Urinary bladder (tissue), 3 donors: ENCODE measurements at regions not wholly inside any gene's neighbourhood (a gene's known extent, or its start where the extent isn't known, plus 50 kb on each side); places are given as distances from the start of the nearest gene placed in this dataset.
"Not testable (repeated sequence)": the region's sequence is repeated elsewhere in the genome, so short reads cannot be mapped to it uniquely, and the experiment has no call there.

Source experiments
- DNase-seq: peaks from one replicate; pipeline ENCODE4 v3.0.0-alpha.2; 2015; ENCODE audit errors: extremely low spot score
- H3K27ac ChIP-seq: one replicate; pipeline ENCODE4 v1.5.1; 2013; ENCODE audit warnings: low read depth, mild to moderate bottlenecking, moderate library complexity
- H3K36me3 ChIP-seq: one replicate; pipeline ENCODE4 v1.6.1; 2013; ENCODE audit warnings: mild to moderate bottlenecking, moderate library complexity; ENCODE audit not compliant: insufficient read depth
- H3K4me1 ChIP-seq: one replicate; pipeline ENCODE4 v1.6.1; 2013; ENCODE audit warnings: mild to moderate bottlenecking, moderate library complexity; ENCODE audit not compliant: insufficient read depth
- H3K4me3 ChIP-seq: one replicate; pipeline ENCODE4 v1.5.1; 2013; ENCODE audit warnings: low read depth, low read length
- WGBS: extraction: QIAGEN DNeasy Blood & Tissue Kit; methylation state at CpG from one replicate; pipeline ENCODE4 v1.1.7; 2013; 5-methylcytosine and 5-hydroxymethylcytosine counted together
- donor health status: healthy with polysubstance abuse.
- donor health status: healthy.

GRCh38 chr11:87460279-87460678 is 422.5 kb downstream of the TMEM135 start:
- WGBS = 92% methylated on average over 1 of the region's 1 CpG
- no peak overlapping the region for H3K27ac ChIP-seq
- no peaks in the 10 kb centered on the region for H3K36me3 ChIP-seq
- DNase-seq = no peak
- no peaks in the 10 kb centered on the region for H3K4me1 ChIP-seq
- H3K4me3 ChIP-seq = no peak overlapping the region

DNA sequence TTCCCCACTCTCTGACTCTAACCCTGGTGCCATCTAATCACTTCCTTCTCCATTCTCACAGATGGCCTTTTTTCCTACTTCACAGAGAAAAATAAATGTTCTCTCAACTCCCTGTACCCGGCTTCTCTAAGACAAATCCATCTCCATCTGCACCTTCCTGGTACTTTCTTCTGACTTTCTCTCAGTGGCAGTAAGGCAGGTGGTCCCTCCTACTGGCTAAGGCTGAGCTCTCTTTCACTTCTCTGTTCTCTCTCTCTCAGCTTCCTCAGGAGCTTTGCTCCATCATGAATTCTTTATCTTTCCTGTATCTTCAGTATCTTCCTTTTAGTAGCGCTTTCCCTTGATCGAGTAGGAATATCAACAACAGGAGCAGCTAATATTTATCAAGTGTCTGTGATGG is 421.6 kb downstream of the TMEM135 start:
- Histone ChIP-seq H3K4me3 (no peak overlapping the region), H3K4me1 (no peaks in the 10 kb centered on the region), H3K27ac (no peak overlapping the region), H3K36me3 (no peaks in the 10 kb centered on the region)
- WGBS = 81% methylated on average over 3 of the region's 3 CpGs
- DNase-seq = no peak

DNA sequence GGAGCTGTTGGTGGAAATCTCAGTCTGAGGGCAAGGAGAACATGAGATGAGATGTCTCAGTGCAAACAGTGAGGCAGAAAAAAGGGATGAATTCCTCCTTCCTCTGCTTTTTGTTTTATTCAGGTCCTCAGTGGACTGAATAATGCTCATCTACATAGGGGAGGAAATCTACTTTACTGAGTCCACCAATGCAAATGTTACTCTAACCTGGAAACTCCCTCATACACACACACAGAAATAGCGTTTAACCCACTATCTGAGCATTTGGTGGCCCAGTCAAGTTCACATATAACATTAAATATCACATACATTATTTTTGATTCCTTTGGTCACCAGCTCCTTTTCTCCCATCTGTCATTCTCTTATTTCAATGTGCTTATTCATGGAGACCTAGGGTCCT is 418.8 kb downstream of the TMEM135 start:
- no peak for DNase-seq
- 98% methylated on average over 1 of the region's 1 CpG for WGBS
- H3K27ac ChIP-seq = no peak overlapping the region

DNA sequence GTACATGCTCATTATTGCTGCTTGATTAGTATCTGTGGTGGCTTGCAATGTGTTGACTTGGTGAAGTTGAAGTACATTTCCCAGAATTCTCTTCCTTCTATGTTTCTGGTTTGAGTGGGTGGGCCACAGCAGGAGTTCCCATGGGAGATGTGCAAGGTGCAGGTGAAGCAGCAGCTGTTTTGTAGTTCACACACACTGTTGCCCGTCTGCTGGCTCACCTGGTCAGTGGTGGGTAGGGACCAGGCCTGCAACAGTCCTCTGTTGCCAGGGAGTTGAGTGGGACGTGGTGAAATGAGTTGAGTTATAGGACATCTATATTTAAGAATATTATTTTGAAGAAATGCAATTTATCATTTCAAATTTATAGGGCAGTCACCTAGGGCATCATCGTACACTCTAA is 417.4 kb downstream of the TMEM135 start:
- H3K4me1 ChIP-seq = no peaks in the 10 kb centered on the region
- no peak overlapping the region for H3K27ac ChIP-seq
- no peak overlapping the region for H3K4me3 ChIP-seq
- WGBS = 91% methylated on average over 3 of the region's 3 CpGs
- no peak for DNase-seq
- H3K36me3 ChIP-seq = no peaks in the 10 kb centered on the region

More for the DNA sequence above, 418.8 kb downstream of the TMEM135 start:
- Histone ChIP-seq H3K4me3 (no peak overlapping the region), H3K36me3 (no peaks in the 10 kb centered on the region), H3K4me1 (no peaks in the 10 kb centered on the region)

- Histone ChIP-seq H3K4me3 (no peak overlapping the region), H3K27ac (no peak overlapping the region), H3K4me1 (no peaks in the 10 kb centered on the region), H3K36me3 (no peaks in the 10 kb centered on the region)
- DNase-seq = no peak
- WGBS = 6% methylated on average over 1 of the region's 1 CpG
Observed at GRCh38 chr11:87454241-87454640, 416.5 kb downstream of the TMEM135 start.

DNA sequence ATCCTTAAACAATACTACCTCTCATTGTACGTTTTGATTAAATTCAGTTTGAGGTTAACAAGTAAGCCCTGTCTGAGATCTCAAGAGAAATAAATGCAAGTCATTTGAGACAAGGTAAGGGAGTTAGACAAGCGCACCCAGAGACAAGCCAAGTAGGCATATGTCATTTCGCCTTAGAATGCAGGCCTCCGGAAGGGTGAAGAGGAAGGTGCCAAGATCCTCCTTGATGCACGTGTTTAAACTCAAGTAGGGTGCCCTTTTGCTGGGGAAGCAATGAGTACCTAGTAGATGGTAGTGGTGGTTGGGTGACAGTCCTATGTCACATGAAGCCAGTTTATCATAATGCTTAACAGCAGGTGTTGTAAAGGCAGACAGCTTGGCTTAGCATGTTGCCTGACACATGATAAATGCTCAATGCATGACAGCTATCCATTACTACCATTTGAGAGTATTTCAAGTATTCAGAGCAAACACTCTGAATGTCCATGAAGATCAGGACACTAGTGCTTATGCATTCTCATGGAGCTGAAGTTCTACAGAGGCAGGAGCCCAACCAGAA is 415.9 kb downstream of the TMEM135 start:
- Histone ChIP-seq H3K36me3 (no peaks in the 10 kb centered on the region), H3K4me3 (no peak overlapping the region), H3K4me1 (no peaks in the 10 kb centered on the region), H3K27ac (no peak overlapping the region)
- 92% methylated on average over 5 of the region's 5 CpGs for WGBS
- no peak for DNase-seq

- not testable (repeated sequence) for DNase-seq, H3K27ac ChIP-seq, H3K4me3 ChIP-seq, H3K36me3 ChIP-seq, H3K4me1 ChIP-seq
- 88% methylated on average over 2 of the region's 2 CpGs for WGBS
Observed at GRCh38 chr11:87452025-87452424, 414.3 kb downstream of the TMEM135 start.

- no peak for DNase-seq
- Histone ChIP-seq H3K4me1 (no peaks in the 10 kb centered on the region), H3K4me3 (no peak overlapping the region), H3K36me3 (no peaks in the 10 kb centered on the region), H3K27ac (no peak overlapping the region)
- WGBS = 48% methylated on average over 6 of the region's 6 CpGs
Observed at GRCh38 chr11:87451395-87451794, 413.7 kb downstream of the TMEM135 start.

DNA sequence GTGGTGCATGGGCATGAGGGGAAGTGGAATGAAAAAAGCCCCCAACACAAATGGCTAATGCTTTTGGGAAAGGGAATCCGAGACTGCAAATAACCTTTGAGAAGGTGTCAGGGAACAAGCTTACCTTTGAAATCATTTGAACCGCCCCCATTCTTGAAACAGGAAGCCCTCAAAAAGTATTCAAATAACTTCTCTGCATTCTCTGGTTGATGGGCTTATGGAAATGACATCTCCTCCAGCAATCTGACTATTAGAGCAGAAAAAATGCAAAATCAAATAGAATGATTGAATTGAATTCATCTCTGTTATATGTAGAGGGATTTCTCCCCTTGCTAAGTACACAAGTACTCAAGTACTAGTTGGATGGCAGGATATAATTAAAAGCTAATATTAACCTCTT is 409.9 kb downstream of the TMEM135 start:
- no peaks in the 10 kb centered on the region for H3K4me1 ChIP-seq
- no peak overlapping the region for H3K4me3 ChIP-seq
- no peak for DNase-seq
- WGBS = 87% methylated on average over 2 of the region's 2 CpGs
- H3K36me3 ChIP-seq = no peaks in the 10 kb centered on the region
- no peak overlapping the region for H3K27ac ChIP-seq

DNA sequence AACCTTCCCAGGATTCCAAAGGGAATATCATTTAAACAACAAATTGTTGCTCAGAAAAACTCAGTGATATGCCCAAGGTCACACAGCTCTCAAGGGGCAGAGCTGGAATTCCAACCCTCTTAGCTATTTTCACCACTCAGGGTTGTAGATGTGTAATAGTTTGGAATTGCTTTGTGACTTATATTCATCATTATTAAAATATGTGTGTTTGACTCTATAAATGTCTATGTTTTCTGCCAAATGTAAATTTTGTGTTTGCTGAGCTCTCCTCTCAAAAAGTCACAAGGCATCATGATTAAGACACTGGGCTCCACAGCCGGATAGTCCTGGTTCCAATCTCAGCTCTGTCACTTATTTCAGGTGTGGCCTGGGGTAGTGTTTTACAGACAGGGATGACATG is 407.3 kb downstream of the TMEM135 start:
- no peak for DNase-seq
- Histone ChIP-seq H3K4me3 (no peak overlapping the region), H3K4me1 (no peaks in the 10 kb centered on the region), H3K36me3 (no peaks in the 10 kb centered on the region), H3K27ac (no peak overlapping the region)
- 87% methylated on average over 1 of the region's 1 CpG for WGBS

DNA sequence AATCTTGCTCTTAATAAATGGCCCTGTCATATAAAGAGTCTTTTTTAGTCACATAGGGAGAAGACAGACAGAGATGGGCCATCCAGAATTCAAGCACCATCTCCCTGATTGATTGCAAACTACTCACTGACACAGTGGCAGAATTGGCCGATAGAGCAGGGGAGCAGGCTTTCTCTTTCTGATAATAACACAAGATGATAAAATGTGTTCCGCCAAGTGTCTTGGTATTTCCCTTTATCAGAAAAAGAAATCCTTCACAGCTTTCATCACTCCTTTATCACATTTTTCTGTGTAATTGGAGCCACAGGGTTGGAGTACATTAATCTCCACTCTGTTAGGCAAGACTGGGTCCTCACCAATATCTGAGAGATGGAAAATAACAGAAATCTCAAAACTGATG is 406.0 kb downstream of the TMEM135 start:
- H3K27ac ChIP-seq = no peak overlapping the region
- H3K4me3 ChIP-seq = no peak overlapping the region
- DNase-seq = no peak
- H3K4me1 ChIP-seq = no peaks in the 10 kb centered on the region
- WGBS = 78% methylated on average over 2 of the region's 2 CpGs
- H3K36me3 ChIP-seq = no peaks in the 10 kb centered on the region

DNA sequence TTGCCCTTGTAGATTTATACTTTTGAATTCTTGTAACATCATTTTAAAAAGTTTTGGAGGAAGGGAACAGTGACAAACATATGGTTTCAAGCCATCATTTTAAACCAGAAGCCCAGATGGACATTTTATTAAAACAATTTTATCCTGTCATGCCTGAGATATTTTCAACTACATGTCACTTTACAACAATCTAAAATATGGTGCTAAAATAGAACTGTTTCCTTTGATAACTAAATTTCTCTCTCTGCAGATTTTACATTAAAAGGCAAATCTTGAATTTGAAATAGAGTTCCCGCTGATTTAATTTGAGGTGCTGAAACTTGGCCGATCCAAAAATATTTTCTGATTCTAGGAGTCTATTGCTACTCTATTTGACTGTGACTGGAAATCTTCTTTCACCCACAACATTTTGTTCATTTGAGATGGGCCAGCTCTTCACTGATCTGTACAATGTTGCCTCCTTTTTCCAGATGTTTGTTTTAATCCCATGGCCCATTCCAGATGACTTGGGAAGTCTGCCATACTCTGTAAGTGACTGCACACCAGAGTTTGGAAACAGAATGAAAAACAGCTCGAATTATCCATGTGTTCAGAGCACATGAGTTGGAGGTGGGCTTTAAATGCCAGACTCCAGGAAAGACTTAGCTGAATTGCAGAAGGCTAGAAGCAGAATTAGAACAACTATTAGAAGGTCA is 402.5 kb downstream of the TMEM135 start:
- no peaks in the 10 kb centered on the region for H3K36me3 ChIP-seq
- no peak overlapping the region for H3K27ac ChIP-seq
- no peak for DNase-seq
- H3K4me3 ChIP-seq = no peak overlapping the region
- WGBS = 64% methylated on average over 3 of the region's 3 CpGs
- H3K4me1 ChIP-seq = no peaks in the 10 kb centered on the region

DNA sequence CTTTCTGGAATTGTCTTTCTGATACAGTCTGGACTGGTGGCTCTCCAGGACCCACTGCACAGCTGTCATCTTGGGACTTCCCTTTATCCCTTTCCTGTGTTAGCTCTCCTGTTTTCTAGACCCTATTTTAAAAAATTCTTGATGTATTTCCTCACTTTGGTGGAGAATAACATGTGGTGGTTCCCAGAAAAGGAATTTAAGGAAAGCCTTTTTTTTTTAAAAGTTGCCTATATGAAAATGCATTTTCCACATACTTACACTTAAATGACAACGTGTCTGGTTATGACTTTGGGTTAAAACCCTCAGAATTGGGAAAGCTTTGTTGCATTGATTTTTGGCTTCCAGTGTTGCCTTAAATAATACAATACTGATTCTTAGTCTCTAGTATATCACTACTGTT is 400.7 kb downstream of the TMEM135 start:
- Histone ChIP-seq H3K27ac (no peak overlapping the region), H3K36me3 (no peaks in the 10 kb centered on the region), H3K4me1 (no peaks in the 10 kb centered on the region), H3K4me3 (no peak overlapping the region)
- 84% methylated on average over 1 of the region's 1 CpG for WGBS
- DNase-seq = no peak

DNA sequence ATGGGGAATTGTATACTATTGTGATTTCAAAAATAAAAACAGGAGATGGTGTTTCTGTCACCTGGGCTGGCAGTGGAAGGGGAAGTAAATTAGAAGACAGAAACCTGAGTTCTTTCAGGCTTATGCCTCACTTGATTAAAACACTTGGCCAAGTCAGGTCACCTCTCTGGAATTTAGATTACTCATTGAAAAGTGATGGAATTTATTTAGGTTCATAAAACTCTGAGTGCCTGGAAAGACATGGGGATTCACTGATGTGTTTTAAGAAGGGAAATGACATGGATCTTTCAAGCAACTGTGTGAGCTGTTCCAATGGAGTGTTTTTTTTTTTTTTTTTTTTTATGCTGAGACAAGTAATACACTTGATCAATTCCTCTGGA is 400.1 kb downstream of the TMEM135 start:
- Histone ChIP-seq H3K36me3 (no peaks in the 10 kb centered on the region), H3K4me3 (no peak overlapping the region), H3K4me1 (no peaks in the 10 kb centered on the region), H3K27ac (no peak overlapping the region)
- no peak for DNase-seq
